ENCODE measurements at regions not wholly inside any gene's neighbourhood (a gene's known extent, or its start where the extent isn't known, plus 50 kb on each side); places are given as distances from the start of the nearest gene placed in this dataset.

GRCh38 chr14:66242001-66242400 is 244.2 kb upstream of the CCDC196 start:
- Histone ChIP-seq H3K9me3 (ENCODE audit: low read depth, low read length) (no peaks in the 10 kb centered on the region), H3K4me3 (ENCODE audit: insufficient read depth, low read length) (no peak overlapping the region), H3K4me2 (ENCODE audit: insufficient read depth, low read length) (no peak overlapping the region), H3K36me3 (ENCODE audit: insufficient read depth, low read length) (no peaks in the 10 kb centered on the region), H3K27ac (ENCODE audit: low read depth, low read length) (no peak overlapping the region), H3K27me3 (ENCODE audit: insufficient read depth, low read length) (no peaks in the 10 kb centered on the region), H3K79me2 (ENCODE audit: insufficient read depth, low read length) (no peaks in the 10 kb centered on the region), H3K4me1 (ENCODE audit: insufficient read depth, low read length) (no peaks in the 10 kb centered on the region), H4K20me1 (ENCODE audit: insufficient read depth, low read length) (no peaks in the 10 kb centered on the region), H2AFZ (ENCODE audit: low read length) (no peak overlapping the region)
- DNase-seq (ENCODE audit: insufficient read length, low spot score, missing footprints) = no peak
- TF ChIP-seq CTCF (IDR thresholded peaks at IDR 0.05; ENCODE audit: extremely low read depth, low read depth, low read length) = no peak

- H2AFZ ChIP-seq (ENCODE audit: low read length) = no peak overlapping the region
- no peak for DNase-seq (ENCODE audit: insufficient read length, low spot score, missing footprints)
- no peaks in the 10 kb centered on the region for H4K20me1 ChIP-seq (ENCODE audit: insufficient read depth, low read length)
- H3K4me1 ChIP-seq (ENCODE audit: insufficient read depth, low read length) = no peaks in the 10 kb centered on the region
- H3K9me3 ChIP-seq (ENCODE audit: low read depth, low read length) = no peaks in the 10 kb centered on the region
- H3K4me3 ChIP-seq (ENCODE audit: insufficient read depth, low read length) = no peak overlapping the region
- H3K36me3 ChIP-seq (ENCODE audit: insufficient read depth, low read length) = no peaks in the 10 kb centered on the region
- no peaks in the 10 kb centered on the region for H3K27me3 ChIP-seq (ENCODE audit: insufficient read depth, low read length)
- H3K79me2 ChIP-seq (ENCODE audit: insufficient read depth, low read length) = no peaks in the 10 kb centered on the region
- no peak for TF ChIP-seq CTCF (IDR thresholded peaks at IDR 0.05; ENCODE audit: extremely low read depth, low read depth, low read length)
- no peak overlapping the region for H3K27ac ChIP-seq (ENCODE audit: low read depth, low read length)
- no peak overlapping the region for H3K4me2 ChIP-seq (ENCODE audit: insufficient read depth, low read length)
Measured at GRCh38 chr14:66244834-66245233, 241.3 kb upstream of the CCDC196 start.

- Histone ChIP-seq H2AFZ (ENCODE audit: low read length) (no peak overlapping the region), H3K27ac (ENCODE audit: low read depth, low read length) (no peak overlapping the region), H3K27me3 (ENCODE audit: insufficient read depth, low read length) (no peaks in the 10 kb centered on the region), H3K4me3 (ENCODE audit: insufficient read depth, low read length) (no peak overlapping the region), H4K20me1 (ENCODE audit: insufficient read depth, low read length) (no peaks in the 10 kb centered on the region), H3K36me3 (ENCODE audit: insufficient read depth, low read length) (no peaks in the 10 kb centered on the region), H3K4me2 (ENCODE audit: insufficient read depth, low read length) (no peak overlapping the region), H3K4me1 (ENCODE audit: insufficient read depth, low read length) (no peaks in the 10 kb centered on the region), H3K79me2 (ENCODE audit: insufficient read depth, low read length) (no peaks in the 10 kb centered on the region), H3K9me3 (ENCODE audit: low read depth, low read length) (no peaks in the 10 kb centered on the region)
- DNase-seq (ENCODE audit: insufficient read length, low spot score, missing footprints) = no peak
- no peak for TF ChIP-seq CTCF (IDR thresholded peaks at IDR 0.05; ENCODE audit: extremely low read depth, low read depth, low read length)
Measured at GRCh38 chr14:66247662-66248193, 238.4 kb upstream of the CCDC196 start.

GRCh38 chr14:66248256-66248655 is 237.9 kb upstream of the CCDC196 start:
- H3K36me3 ChIP-seq (ENCODE audit: insufficient read depth, low read length) = no peaks in the 10 kb centered on the region
- peak; percentile 17 for DNase-seq (ENCODE audit: insufficient read length, low spot score, missing footprints)
- H3K27ac ChIP-seq (ENCODE audit: low read depth, low read length) = no peak overlapping the region
- H3K27me3 ChIP-seq (ENCODE audit: insufficient read depth, low read length) = no peaks in the 10 kb centered on the region
- no peak overlapping the region for H3K4me2 ChIP-seq (ENCODE audit: insufficient read depth, low read length)
- H3K9me3 ChIP-seq (ENCODE audit: low read depth, low read length) = no peaks in the 10 kb centered on the region
- no peaks in the 10 kb centered on the region for H3K4me1 ChIP-seq (ENCODE audit: insufficient read depth, low read length)
- H4K20me1 ChIP-seq (ENCODE audit: insufficient read depth, low read length) = no peaks in the 10 kb centered on the region
- H3K79me2 ChIP-seq (ENCODE audit: insufficient read depth, low read length) = no peaks in the 10 kb centered on the region
- H2AFZ ChIP-seq (ENCODE audit: low read length) = no peak overlapping the region
- TF ChIP-seq CTCF (IDR thresholded peaks at IDR 0.05; ENCODE audit: extremely low read depth, low read depth, low read length) = no peak
- no peak overlapping the region for H3K4me3 ChIP-seq (ENCODE audit: insufficient read depth, low read length)

Measured in osteoblast (primary cell).